OCI-LY3 (cell line): ENCODE measurements at regions not wholly inside any gene's neighbourhood (a gene's known extent, or its start where the extent isn't known, plus 50 kb on each side); places are given as distances from the start of the nearest gene placed in this dataset.

Experiments used
- H2AFZ ChIP-seq: fragments of 200-600, 300-600 bp; shearing (Covaris generic); 2 replicates; pipeline ENCODE4 v1.6.0; 2014; ENCODE audit warnings: antibody characterized with exemption, low read depth, low read length
- H3K27ac ChIP-seq: fragments of 200-600, 300-600 bp; sonication (generic); 2 replicates; pipeline ENCODE4 v1.5.1; 2014; ENCODE audit warnings: mild to moderate bottlenecking, low read length, moderate library complexity, mixed read lengths
- H3K27me3 ChIP-seq: fragments of 200-600, 300-600 bp; sonication (generic); 2 replicates; pipeline ENCODE4 v1.6.1; 2014; ENCODE audit warnings: low read depth, low read length, mixed read lengths
- H3K36me3 ChIP-seq: fragments of 200-600, 300-600 bp; sonication (generic); replicated peaks from 2 replicates; pipeline ENCODE3; 2014; ENCODE audit warnings: low read depth, low read length, mixed read lengths
- H3K4me1 ChIP-seq: fragments of 300-600, 200-600 bp; sonication (generic); 2 replicates; pipeline ENCODE4 v1.6.1; 2014; ENCODE audit warnings: low read length, mixed read lengths
- H3K4me2 ChIP-seq: fragments of 200-600, 300-600 bp; sonication (generic); 2 replicates; pipeline ENCODE4 v1.6.1; 2014; ENCODE audit warnings: low read length, mixed read lengths
- H3K4me3 ChIP-seq: fragments of 300-600, 200-600 bp; sonication (generic); 2 replicates; pipeline ENCODE4 v1.5.1; 2014; ENCODE audit warnings: antibody characterized with exemption, mild to moderate bottlenecking, low read length, moderate library complexity
- H3K79me2 ChIP-seq: fragments of 300-600, 200-600 bp; shearing (Covaris generic); 2 replicates; pipeline ENCODE4 v1.6.1; 2014; ENCODE audit warnings: mild to moderate bottlenecking, low read length, mixed read lengths
- H3K9ac ChIP-seq: fragments of 300-600, 200-600 bp; shearing (Covaris generic); 2 replicates; pipeline ENCODE4 v1.6.0; 2014; ENCODE audit warnings: mild to moderate bottlenecking, low read length, moderate library complexity
- H3K9me3 ChIP-seq: fragments of 200-600, 300-600 bp; shearing (Covaris generic); 2 replicates; pipeline ENCODE4 v1.6.1; 2014; ENCODE audit warnings: low read length, mixed read lengths; ENCODE audit not compliant: insufficient read depth
- H4K20me1 ChIP-seq: fragments of 200-600, 300-600 bp; sonication (generic); 2 replicates; pipeline ENCODE4 v1.6.1; 2016; ENCODE audit warnings: low read length, mixed read lengths; ENCODE audit not compliant: insufficient read depth
- EZH2phosphoT487 ChIP-seq: fragments of 200-600 bp; shearing (Covaris generic); IDR thresholded peaks from 2 replicates; pipeline ENCODE4 v1.6.1; 2018; ENCODE audit warnings: antibody characterized with exemption, mixed run types, low read depth
- TF ChIP-seq, protein P1 (sequence below): fragments of 200-600, 300-600 bp; sonication (generic); IDR thresholded peaks from 2 replicates; pipeline ENCODE4 v1.5.1; 2014; ENCODE audit warnings: antibody characterized with exemption, low read length, low read depth

- Histone ChIP-seq H3K79me2 (no peaks in the 10 kb centered on the region), H3K4me1 (no peaks in the 10 kb centered on the region), H2AFZ (no peak overlapping the region), H3K4me3 (no peak overlapping the region), H3K27me3 (no peaks in the 10 kb centered on the region), H3K9ac (no peak overlapping the region), H3K36me3 (no peaks in the 10 kb centered on the region), H4K20me1 (no peaks in the 10 kb centered on the region), H3K27ac (no peak overlapping the region), H3K9me3 (no peaks in the 10 kb centered on the region), H3K4me2 (no peak overlapping the region)
- no peak for TF ChIP-seq EZH2phosphoT487
- TF ChIP-seq, protein P1, sequence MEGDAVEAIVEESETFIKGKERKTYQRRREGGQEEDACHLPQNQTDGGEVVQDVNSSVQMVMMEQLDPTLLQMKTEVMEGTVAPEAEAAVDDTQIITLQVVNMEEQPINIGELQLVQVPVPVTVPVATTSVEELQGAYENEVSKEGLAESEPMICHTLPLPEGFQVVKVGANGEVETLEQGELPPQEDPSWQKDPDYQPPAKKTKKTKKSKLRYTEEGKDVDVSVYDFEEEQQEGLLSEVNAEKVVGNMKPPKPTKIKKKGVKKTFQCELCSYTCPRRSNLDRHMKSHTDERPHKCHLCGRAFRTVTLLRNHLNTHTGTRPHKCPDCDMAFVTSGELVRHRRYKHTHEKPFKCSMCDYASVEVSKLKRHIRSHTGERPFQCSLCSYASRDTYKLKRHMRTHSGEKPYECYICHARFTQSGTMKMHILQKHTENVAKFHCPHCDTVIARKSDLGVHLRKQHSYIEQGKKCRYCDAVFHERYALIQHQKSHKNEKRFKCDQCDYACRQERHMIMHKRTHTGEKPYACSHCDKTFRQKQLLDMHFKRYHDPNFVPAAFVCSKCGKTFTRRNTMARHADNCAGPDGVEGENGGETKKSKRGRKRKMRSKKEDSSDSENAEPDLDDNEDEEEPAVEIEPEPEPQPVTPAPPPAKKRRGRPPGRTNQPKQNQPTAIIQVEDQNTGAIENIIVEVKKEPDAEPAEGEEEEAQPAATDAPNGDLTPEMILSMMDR, result no peak
These were observed 246.0 kb downstream of the PCDH10 start for GRCh38 chr4:133394971-133395627.

GRCh38 chr4:133390198-133390855 lies 241.2 kb downstream of the PCDH10 start:
- Histone ChIP-seq H3K79me2 (no peaks in the 10 kb centered on the region), H3K4me1 (no peaks in the 10 kb centered on the region), H2AFZ (no peak overlapping the region), H3K4me2 (no peak overlapping the region), H3K36me3 (no peaks in the 10 kb centered on the region), H4K20me1 (no peaks in the 10 kb centered on the region), H3K4me3 (no peak overlapping the region), H3K9me3 (no peaks in the 10 kb centered on the region), H3K9ac (no peak overlapping the region), H3K27me3 (no peaks in the 10 kb centered on the region), H3K27ac (no peak overlapping the region)
- TF ChIP-seq EZH2phosphoT487, result no peak

- H3K9me3 ChIP-seq, result no peaks in the 10 kb centered on the region
- H3K79me2 ChIP-seq, result no peaks in the 10 kb centered on the region
These were observed 239.9 kb downstream of the PCDH10 start for GRCh38 chr4:133389029-133389428.

GRCh38 chr4:133385161-133385954 lies 236.3 kb downstream of the PCDH10 start:
- no peak overlapping the region for H3K4me2 ChIP-seq
- H2AFZ ChIP-seq, result no peak overlapping the region
- no peaks in the 10 kb centered on the region for H3K9me3 ChIP-seq
- no peaks in the 10 kb centered on the region for H3K27me3 ChIP-seq
- H3K27ac ChIP-seq, result no peak overlapping the region
- H3K4me1 ChIP-seq, result no peaks in the 10 kb centered on the region
- H4K20me1 ChIP-seq, result no peaks in the 10 kb centered on the region
- H3K9ac ChIP-seq, result no peak overlapping the region
- H3K4me3 ChIP-seq, result no peak overlapping the region
- no peaks in the 10 kb centered on the region for H3K36me3 ChIP-seq
- H3K79me2 ChIP-seq, result no peaks in the 10 kb centered on the region
- TF ChIP-seq EZH2phosphoT487, result no peak
- TF ChIP-seq, protein P1, result no peak

More at GRCh38 chr4:133389029-133389428, 239.9 kb downstream of the PCDH10 start:
- Histone ChIP-seq H2AFZ (no peak overlapping the region; the same call in 1 of the 2 replicates), H3K27me3 (no peaks in the 10 kb centered on the region), H3K36me3 (no peaks in the 10 kb centered on the region), H3K4me1 (no peaks in the 10 kb centered on the region), H4K20me1 (no peaks in the 10 kb centered on the region), H3K9ac (no peak overlapping the region), H3K4me3 (no peak overlapping the region), H3K27ac (no peak overlapping the region), H3K4me2 (no peak overlapping the region)
- TF ChIP-seq EZH2phosphoT487, result no peak
